OCI-LY7 (cell line): ENCODE measurements at regions not wholly inside any gene's neighbourhood (a gene's known extent, or its start where the extent isn't known, plus 50 kb on each side); places are given as distances from the start of the nearest gene placed in this dataset.

Experiments
- BruUV-seq: library from RNA; stranded (reverse); fragments of 400-500 nt; replicated peaks from 2 replicates; lab custom pipeline; 2021; lab: Mats Ljungman, UMichigan
- CTCF ChIA-PET: fragments of 300-600 bp; sonication (Branson Sonifier 250); formaldehyde crosslinking; loops from one replicate; lab custom pipeline; 2022; ENCODE audit warnings: antibody characterized with exemption; ENCODE audit not compliant: unreplicated experiment; lab: Charles Lee
- POLR2A ChIA-PET: fragments of 300-600 bp; sonication (Branson Sonifier 250); formaldehyde crosslinking; loops from one replicate; lab custom pipeline; 2022; ENCODE audit warnings: antibody characterized with exemption; lab: Charles Lee
- DNase-seq: peaks from one replicate; pipeline ENCODE4 v3.0.0-alpha.2; 2015; ENCODE audit warnings: low spot score
- H2AFZ ChIP-seq: fragments of 200-600 bp; sonication (generic), shearing (Covaris generic); 2 replicates; pipeline ENCODE4 v1.6.1; 2014; ENCODE audit warnings: mild to moderate bottlenecking, antibody characterized with exemption, low read length, moderate library complexity
- H3K27ac ChIP-seq: fragments of 200-600 bp; sonication (generic); 2 replicates; pipeline ENCODE4 v1.5.1; 2014; ENCODE audit warnings: mixed run types, low read depth, mild to moderate bottlenecking, moderate library complexity, low read length, inconsistent platforms; ENCODE audit not compliant: poor library complexity, severe bottlenecking
- H3K36me3 ChIP-seq: fragments of 200-600 bp; sonication (generic); 2 replicates; pipeline ENCODE4 v1.6.1; 2014; ENCODE audit warnings: mild to moderate bottlenecking, antibody characterized with exemption, low read length, moderate library complexity, mixed read lengths; ENCODE audit not compliant: insufficient read depth
- H3K4me1 ChIP-seq: fragments of 200-600 bp; sonication (generic); 2 replicates; pipeline ENCODE4 v1.5.1; 2014; ENCODE audit warnings: mild to moderate bottlenecking, low read length; ENCODE audit not compliant: insufficient read depth, poor library complexity, severe bottlenecking
- H3K4me2 ChIP-seq: fragments of 200-600 bp; sonication (generic); 2 replicates; pipeline ENCODE4 v1.6.1; 2014; ENCODE audit warnings: mild to moderate bottlenecking, low read length
- H3K4me3 ChIP-seq: fragments of 200-600 bp; sonication (generic); 2 replicates; pipeline ENCODE4 v1.5.1; 2014; ENCODE audit warnings: mild to moderate bottlenecking, low read depth, low read length; ENCODE audit not compliant: poor library complexity, severe bottlenecking
- H3K79me2 ChIP-seq: fragments of 200-600 bp; sonication (generic); 2 replicates; pipeline ENCODE4 v1.6.1; 2016; ENCODE audit warnings: low read depth, mild to moderate bottlenecking, low read length, moderate library complexity, mixed read lengths; ENCODE audit not compliant: insufficient read depth
- H3K9me2 ChIP-seq: fragments of 200-600 bp; sonication (generic); 2 replicates; pipeline ENCODE4 v1.6.1; 2016; ENCODE audit warnings: mild to moderate bottlenecking, low read length, mixed read lengths; ENCODE audit not compliant: insufficient read depth
- H3K9me3 ChIP-seq: fragments of 200-600 bp; sonication (generic); 2 replicates; pipeline ENCODE4 v1.6.1; 2014; ENCODE audit warnings: mild to moderate bottlenecking, mixed run types, low read length, mixed read lengths
- H4K20me1 ChIP-seq: fragments of 200-600 bp; sonication (generic); 2 replicates; pipeline ENCODE4 v1.6.1; 2014; ENCODE audit warnings: mild to moderate bottlenecking, antibody characterized with exemption, low read length, moderate library complexity, mixed read lengths; ENCODE audit not compliant: insufficient read depth
- EZH2phosphoT487 ChIP-seq: fragments of 200-600 bp; sonication (generic); IDR thresholded peaks from 2 replicates; pipeline ENCODE4 v1.6.1; 2018; ENCODE audit warnings: low read depth, borderline replicate concordance, mild to moderate bottlenecking, mixed run types, antibody characterized with exemption, low read length, moderate library complexity, mixed read lengths
- intact Hi-C: fragments of 100-400 bp; cut with micrococcal nuclease; formaldehyde crosslinking; loops from one replicate; pipeline ENCODE4 v1.10.0; 2022; ENCODE audit not compliant: unreplicated experiment
- TF ChIP-seq, protein P1 (sequence below): fragments of 200-600 bp; sonication (generic); conservative IDR thresholded peaks from 2 replicates; pipeline ENCODE4 v1.5.1; 2014; ENCODE audit warnings: mild to moderate bottlenecking, antibody characterized with exemption, low read length, moderate library complexity, mixed read lengths

DNA sequence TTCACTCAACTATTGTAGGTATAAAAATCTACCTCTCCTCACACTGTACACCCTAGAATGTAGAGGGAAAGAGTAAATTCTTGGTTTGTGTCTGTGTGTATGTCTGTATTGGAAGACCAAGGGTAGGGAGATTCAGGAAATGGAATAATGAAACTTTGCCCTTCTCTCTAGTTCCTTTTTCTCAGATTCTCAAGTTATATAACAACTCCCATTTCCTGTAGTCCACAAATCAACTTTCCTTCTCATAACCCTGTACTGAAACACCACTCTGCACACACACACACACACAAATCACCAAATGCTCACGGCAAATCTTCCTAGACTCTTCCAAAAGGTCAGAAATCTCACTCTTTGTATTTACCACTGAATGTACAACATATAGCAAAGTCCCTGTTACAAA lies 824.5 kb upstream of the DIAPH2 start:
- Histone ChIP-seq H2AFZ (no peak overlapping the region), H3K4me2 (no peak overlapping the region), H3K4me1 (no peaks in the 10 kb centered on the region), H4K20me1 (no peaks in the 10 kb centered on the region), H3K4me3 (no peak overlapping the region), H3K27ac (no peak overlapping the region), H3K9me2 (no peaks in the 10 kb centered on the region), H3K36me3 (no peaks in the 10 kb centered on the region), H3K79me2 (no peaks in the 10 kb centered on the region), H3K9me3 (no peaks in the 10 kb centered on the region)
- no peak for TF ChIP-seq EZH2phosphoT487
- TF ChIP-seq, protein P1, sequence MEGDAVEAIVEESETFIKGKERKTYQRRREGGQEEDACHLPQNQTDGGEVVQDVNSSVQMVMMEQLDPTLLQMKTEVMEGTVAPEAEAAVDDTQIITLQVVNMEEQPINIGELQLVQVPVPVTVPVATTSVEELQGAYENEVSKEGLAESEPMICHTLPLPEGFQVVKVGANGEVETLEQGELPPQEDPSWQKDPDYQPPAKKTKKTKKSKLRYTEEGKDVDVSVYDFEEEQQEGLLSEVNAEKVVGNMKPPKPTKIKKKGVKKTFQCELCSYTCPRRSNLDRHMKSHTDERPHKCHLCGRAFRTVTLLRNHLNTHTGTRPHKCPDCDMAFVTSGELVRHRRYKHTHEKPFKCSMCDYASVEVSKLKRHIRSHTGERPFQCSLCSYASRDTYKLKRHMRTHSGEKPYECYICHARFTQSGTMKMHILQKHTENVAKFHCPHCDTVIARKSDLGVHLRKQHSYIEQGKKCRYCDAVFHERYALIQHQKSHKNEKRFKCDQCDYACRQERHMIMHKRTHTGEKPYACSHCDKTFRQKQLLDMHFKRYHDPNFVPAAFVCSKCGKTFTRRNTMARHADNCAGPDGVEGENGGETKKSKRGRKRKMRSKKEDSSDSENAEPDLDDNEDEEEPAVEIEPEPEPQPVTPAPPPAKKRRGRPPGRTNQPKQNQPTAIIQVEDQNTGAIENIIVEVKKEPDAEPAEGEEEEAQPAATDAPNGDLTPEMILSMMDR = no peak
- ChIA-PET CTCF (no interaction called here), POLR2A (no interaction called here)
- no peak for DNase-seq
- BruUV-seq = no TSS peak
- intact Hi-C loops = no loop called here

DNA sequence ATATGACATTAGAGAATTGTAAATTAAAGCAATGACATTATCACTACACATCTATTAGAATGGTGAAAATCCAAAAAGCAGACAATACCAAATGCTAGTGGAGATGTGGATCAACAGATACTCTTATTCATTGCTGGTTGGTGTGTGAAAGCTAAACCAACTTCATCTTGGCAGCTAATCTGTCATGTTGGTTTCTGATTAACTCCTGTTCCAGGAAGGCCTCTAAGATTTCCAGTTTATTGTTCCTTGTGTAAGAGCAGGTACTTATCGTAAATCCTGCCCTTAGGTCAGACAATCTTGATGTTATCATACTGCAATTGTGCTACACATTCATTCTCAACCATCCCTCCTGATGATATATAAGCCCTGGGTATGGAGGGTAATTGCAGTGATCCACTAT lies 809.0 kb upstream of the DIAPH2 start:
- BruUV-seq = no TSS peak
- Histone ChIP-seq H3K79me2 (no peaks in the 10 kb centered on the region), H3K27ac (no peak overlapping the region), H3K4me3 (no peak overlapping the region), H3K9me3 (no peaks in the 10 kb centered on the region), H3K4me1 (no peaks in the 10 kb centered on the region), H2AFZ (no peak overlapping the region), H4K20me1 (no peaks in the 10 kb centered on the region), H3K4me2 (no peak overlapping the region), H3K36me3 (no peaks in the 10 kb centered on the region), H3K9me2 (no peaks in the 10 kb centered on the region)
- intact Hi-C loops = no loop called here
- TF ChIP-seq, protein P1 = no peak
- CTCF ChIA-PET = no interaction called here
- POLR2A ChIA-PET = no interaction called here
- no peak for DNase-seq

DNA sequence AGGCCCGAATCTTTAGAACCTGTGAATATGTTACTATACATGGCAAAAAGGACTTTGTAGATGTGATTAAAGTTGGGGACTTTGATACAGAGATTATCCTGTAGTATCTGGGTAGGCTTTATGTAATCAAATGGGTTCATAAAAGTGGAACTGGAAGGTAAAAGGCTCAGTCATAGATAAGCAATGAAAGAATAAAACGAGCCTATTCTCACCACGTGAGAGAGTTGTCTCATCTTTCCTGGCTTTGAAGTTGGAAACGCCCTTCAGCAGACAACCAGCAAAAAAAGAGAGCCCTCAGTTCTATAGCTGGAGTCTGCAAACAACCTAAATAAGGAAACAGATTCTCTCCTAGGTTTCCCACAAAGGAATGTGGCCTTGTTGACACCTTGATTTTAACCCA lies 805.8 kb upstream of the DIAPH2 start:
- H3K9me2 ChIP-seq = no peaks in the 10 kb centered on the region
- DNase-seq = no peak
- no peaks in the 10 kb centered on the region for H3K36me3 ChIP-seq
- ChIA-PET CTCF (no interaction called here), POLR2A (no interaction called here)
- no peaks in the 10 kb centered on the region for H3K79me2 ChIP-seq
- no peak overlapping the region for H3K27ac ChIP-seq
- TF ChIP-seq EZH2phosphoT487 = no peak
- TF ChIP-seq, protein P1 = no peak
- no peak overlapping the region for H3K4me3 ChIP-seq
- no peaks in the 10 kb centered on the region for H3K9me3 ChIP-seq
- no peak overlapping the region for H2AFZ ChIP-seq
- no peaks in the 10 kb centered on the region for H3K4me1 ChIP-seq
- no peaks in the 10 kb centered on the region for H4K20me1 ChIP-seq
- H3K4me2 ChIP-seq = no peak overlapping the region
- BruUV-seq = no TSS peak
- intact Hi-C loops = no loop called here
